Activated CD4-positive, CD25-positive, alpha-beta regulatory T cell treated with anti-CD3 and anti-CD28 coated beads, Interleukin-2, amount 50 U/mL, for 16 hours (primary cell): ENCODE measurements at regions not wholly inside any gene's neighbourhood (a gene's known extent, or its start where the extent isn't known, plus 50 kb on each side); places are given as distances from the start of the nearest gene placed in this dataset.
A peak's percentile ranks its signal among the peaks of the same experiment; 100 is the strongest.

Experiments used
- DNase-seq: peaks from one replicate; pipeline ENCODE4 v3.0.0-alpha.2; 2020; ENCODE audit warnings: low read depth, low spot score

DNA sequence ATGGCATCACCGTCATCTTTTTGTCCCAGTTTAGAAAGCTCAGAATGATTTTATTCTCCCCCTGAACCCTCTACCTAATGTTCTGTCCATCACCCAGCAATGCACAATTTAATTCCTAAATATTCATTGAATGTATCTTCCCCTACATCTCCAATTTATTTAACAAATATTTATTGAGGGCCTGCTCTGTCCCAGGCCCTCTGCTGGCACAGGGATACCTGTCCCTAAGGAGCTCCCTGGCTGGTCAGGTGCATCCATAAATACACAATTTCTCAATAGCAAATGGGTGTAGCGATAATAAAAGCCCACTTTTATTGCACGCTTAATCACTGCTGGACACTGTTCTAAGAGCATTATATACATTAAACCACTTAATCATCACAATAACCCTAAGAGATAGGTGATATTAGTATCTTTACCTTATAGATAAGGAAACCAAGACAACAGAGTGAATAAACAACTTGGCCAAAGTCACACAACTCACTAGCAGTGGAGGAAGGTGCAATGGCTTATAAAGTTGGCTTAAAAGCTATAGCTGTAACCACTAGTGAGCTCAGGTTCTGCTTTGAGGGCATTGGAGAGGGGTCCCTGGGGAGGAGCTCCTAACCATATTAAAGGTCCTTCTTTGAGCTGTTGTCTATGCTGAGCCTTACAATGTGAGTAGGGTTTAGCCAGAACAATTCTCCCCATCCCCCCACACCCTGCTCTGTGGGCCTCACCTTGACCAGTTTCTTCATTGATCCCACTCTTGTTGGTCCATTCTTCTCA is 126.3 kb upstream of the JUN start:
- DNase-seq: no peak

DNA sequence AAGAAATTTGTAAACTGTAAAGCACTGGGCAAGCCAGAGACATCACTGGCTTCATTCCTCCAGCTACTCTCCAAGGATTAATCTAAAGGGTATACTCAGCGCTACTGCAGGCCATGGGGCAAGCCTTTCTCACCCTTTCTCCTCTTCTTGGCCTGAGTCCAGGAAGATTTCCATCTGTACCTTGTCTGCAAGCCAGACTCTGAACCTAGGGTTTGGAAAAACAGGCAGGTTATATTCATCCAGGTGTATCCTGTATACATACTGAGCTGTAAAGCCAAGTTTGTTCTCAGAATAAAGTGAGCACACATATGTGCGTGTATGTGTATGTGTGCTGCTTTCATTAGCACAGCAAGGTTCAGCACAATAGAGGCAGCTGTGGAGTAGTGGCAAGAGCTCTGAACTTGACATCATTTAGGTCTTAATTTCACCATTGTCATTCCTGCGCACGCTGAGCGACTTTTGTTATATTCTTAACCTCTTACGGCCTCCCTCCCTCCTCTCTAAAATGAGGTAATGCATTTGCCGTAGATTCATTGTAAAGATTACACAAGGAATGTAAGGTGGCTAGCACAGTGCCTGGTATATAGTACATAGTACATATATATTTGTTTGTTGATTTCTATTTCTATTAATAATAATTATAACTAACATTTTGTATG is 128.1 kb upstream of the JUN start:
- no peak for DNase-seq

DNA sequence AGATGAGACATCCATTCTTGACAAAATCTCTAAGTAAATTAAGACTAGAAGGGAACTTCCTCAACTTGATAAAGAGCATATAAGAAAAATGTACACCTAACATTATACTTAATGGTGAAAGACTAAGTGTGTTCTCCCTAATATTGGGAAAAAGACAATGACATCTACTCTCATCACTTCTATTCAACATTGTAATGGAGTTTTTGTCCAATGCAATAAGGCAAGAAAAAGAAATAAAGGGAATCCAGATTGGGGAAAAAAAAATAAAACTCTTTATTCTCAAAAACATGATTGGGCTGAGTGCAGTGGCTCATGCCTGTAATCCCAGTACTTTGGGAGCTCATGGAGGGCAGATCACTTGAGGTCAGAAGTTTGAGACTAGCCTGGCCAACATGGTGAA is 131.1 kb upstream of the JUN start:
- no peak for DNase-seq

DNA sequence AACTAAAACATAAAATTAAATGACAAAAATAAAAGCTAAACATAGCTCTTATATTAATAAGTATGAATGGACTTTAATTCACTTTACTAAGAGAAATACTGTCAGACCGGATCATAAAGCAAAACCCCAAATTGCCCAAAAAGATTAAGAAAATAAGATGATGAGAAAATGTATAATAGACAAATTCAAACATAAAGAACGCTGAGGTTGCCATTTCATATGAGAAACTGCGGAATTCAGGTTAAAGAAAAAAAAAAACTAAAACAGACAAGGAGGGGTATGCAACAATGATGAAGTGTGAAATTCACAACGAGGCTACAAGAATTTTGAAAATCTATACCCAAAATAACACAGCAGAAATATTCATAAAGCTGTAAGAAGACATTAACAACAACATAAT is 133.6 kb upstream of the JUN start:
- DNase-seq: no peak

DNA sequence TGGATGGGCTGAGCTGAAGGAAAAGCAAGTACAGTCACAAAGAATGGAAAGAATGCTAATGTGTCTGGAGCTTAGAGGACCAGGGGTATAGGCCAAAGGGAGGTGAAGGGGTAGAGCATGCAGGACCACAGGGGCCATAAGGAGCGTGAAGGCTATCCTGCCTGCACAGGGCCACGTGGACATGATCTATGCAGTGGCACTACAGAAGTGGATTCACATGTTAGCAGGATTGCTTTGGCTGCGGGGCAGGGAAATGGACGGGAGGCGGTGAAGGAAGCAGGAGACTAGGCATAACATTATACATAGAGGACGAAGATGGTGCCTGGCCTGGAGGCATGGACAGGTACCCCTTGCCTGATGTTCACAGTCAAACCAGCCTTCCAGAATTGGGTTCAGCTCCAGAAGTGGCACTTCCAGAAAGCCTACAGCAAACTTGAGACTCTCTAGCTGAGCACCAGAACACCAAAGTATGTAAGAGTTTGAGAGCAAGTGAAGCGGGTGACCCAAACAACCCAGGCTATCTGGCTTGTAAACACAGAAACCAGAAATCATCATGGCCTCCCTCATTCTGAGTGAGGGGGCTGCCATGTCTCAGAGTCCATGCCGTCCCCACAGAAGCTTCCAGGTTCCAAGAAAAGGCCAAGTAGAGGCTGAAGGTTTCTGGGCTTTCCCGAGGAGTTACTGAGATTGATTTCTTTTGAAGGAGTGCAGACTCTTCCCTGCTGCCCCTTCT is 135.5 kb upstream of the JUN start:
- DNase-seq: no peak

DNA sequence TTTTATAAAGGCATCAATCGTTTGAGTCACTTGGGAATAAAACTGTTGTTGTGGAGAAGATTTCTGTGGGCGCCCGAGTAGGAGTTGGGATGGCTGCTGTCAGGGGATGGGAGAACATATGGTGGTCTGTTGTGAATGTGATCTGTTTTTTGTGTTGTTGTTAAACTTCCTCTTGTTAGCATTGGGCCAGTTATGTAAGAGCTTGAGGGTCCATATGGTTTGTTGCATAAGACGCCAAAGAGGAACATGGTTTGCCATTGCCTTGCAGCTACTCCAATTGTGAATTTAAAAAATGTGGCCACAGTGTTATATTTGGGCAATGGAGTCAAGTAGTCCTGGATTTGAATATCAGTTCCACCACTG is 136.1 kb upstream of the JUN start:
- no peak for DNase-seq

DNA sequence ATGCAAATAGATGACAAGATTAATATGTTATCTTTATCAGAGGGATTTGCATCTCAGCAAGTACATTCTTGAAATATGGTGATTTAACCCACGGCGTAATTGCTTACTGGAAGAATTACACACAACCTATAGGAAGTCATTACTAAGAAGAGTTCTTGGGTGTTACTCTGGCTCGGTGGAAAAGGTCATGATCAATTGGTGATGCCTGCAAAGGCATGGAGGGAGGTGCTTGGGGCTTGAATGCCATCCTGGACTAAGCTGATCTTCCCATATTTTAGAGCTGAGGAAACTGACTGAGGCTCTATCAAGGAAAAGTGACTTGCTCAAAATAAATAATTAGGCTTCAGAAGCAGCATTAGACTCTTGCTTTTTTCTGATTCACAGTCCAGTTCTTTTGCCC is 137.5 kb upstream of the JUN start:
- no peak for DNase-seq

DNA sequence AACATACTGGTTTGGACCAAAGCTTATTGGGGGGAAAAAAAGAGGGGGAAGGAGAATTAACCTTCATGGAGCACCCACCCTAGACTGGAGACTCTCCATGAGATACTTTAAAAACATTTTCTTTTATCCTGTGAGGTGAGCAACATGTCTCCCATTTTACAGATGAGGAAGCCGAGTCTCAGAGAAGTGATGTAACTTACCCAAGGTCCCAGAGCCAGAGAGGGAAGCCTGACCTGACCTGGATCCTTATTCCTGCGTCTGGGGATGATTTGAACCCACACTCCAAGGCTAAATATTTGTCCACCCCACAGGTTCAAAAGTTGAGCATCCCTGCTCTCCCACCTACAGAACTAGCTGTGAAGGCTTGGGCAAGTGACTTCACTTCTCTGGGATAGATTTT is 137.9 kb upstream of the JUN start:
- no peak for DNase-seq

DNA sequence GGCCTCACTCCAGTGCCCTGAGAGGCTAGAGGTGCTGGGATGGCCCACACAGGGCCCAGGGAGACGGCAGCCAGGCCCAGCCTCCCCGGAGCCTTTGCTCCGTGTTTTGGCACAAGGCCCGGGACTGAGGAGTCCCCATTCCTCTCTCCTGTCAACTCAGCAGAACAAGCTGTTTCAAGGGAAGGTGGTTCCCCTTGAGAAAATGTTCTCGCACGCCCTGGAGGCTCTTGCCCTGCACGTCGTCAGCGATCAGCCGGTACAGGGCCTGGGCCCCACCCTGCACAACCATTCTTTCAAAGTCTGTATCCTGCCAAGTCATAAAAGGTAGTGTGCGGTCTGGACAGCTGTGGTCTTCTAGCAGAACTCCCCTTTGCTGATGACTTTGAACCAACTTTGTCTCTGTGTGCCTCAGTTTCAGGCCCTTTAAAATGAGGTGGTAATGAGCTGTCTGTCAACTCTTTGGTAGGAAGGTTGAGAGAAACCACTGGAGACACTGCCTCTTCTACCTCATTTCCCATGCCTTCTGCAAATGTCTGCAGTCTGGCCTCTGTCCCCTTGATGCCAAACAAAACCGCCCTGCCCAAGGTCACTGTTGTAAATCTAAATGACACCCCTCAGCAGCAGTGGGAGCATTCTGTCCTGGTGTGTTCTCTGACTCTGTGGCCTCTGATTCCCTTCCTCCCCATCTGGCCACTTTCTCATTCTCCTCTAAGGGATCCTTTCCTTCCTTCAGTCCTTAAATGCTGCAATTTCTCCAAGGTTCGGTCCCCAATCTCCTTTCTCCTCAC is 138.6 kb upstream of the JUN start:
- DNase-seq: no peak

DNA sequence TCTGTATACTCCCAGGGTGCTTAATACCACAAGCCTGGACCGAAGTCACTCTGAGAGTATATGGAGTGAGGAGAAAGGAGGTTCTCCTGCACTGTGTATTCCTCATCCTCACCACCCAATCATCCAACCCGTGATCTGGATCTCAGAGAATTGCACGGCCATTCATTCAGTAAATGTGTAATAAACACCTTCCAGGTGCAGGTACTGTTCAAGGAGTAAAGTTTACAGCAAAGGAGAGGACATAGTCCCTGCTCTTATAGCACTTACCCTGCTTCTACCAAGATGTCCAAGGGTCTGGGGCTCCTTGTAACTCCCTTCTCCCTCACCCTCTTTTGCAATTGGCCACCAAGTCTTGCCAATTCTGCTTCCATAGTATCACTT is 139.2 kb upstream of the JUN start:
- no peak for DNase-seq

DNA sequence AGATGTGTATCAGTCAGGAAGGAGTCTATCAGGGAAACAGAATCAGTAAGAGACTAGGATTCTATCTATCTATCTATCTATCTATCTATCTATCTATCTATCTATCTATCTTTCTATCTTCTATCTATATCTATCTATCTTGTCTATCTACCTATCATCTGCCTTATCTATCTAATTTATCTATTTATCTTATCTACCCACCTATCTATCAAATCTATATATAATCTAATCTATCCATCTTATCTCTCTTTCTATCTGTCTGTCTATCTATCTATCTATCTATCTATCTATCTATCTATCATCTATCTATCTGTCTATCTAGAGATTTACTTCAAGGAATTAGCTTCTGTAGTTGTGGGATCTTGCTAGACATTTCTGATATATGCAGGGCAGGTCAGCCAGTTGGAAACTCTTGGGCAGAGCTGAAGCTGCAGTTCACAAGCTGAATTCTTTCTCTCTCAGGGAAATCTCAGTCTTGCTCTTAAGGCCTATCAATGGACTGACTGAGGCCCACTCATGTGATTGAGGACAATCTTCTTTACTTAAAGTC is 140.2 kb upstream of the JUN start:
- DNase-seq: no peak

DNA sequence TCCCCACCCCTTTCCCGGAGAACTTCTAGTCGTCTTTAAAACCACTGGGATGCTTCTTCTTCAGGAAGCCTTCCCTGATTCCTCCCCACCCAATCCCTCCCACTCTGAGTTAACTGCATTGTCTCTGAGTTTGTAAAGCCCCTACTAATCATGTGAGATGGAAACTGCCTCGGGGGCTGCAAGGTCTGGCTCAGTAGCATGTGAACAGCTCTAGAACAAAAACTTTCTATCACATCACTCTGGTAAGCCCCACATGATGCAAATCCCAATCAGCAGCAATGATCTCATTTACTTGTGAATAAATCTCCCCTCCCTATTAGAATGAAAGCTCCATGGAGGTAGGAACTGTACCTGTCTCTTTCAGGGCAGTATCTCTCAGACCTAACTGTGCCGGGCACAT is 141.0 kb upstream of the JUN start:
- DNase-seq: no peak

DNA sequence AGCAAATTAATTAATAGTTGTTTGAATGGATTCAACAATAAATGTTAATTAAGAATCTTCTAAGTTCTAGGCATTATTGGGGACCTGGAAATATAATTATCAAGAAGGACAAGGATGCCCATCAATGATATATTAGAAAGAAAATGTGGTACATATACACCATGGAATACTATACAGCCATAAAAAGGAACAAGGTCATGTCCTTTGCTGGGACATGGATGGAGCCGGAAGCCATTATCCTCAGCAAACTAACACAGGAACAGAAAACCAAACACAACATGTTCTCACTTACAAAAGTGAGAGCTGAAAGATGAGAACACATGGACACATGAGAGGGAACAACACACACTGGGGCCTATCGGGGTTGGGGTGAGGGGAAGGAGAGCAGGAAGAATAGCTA is 141.4 kb upstream of the JUN start:
- DNase-seq: no peak

DNA sequence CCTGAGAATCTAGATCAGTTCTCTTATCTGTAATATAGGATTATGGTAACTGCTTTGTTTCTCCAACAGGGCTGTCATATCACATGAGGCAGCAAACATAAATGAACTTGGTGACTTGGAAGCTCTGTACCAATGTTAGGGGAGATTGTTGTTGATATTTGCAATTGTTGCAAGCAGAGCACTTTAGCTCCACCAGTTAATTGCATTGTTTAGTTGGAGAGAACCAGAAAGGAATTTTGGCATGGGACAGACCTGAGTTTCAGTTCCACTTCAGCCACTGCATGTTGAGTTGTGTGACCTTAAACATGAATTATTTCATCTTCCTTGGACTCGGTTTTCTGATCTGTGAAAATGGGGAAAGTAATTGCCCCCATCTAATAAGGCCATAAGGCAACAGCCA is 142.3 kb upstream of the JUN start:
- no peak for DNase-seq

DNA sequence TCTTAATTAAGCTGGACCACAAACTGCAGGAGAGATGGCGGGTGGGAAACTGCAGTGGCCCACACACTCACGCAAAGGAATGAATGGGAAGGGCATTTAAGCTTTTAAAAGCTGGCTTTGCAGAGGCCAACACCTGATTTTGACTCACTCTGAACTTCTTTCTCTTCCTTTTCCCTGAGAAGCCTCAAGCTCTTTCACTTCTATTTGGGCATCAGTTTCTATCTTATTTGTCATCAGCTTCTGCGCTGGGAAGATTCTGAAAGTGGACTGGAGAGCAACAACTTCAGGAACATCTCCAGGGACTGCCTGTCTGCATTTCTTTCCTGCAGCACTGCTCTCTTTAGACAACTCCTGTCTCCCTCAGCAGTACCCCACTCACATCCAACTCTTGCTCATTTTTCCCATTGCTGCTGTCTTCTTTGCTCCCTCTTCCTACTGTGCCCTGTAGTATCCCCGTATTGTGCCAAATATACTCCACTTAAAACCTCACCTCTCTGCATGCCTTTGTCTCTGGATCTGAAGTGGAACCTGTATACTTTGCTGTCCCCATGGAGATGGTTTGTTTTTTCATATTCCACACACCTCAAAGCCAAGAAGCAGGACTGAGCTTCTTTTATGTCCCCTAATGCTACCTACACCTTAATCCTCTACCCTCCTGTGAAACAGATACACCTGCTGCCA is 143.3 kb upstream of the JUN start:
- DNase-seq: no peak

DNA sequence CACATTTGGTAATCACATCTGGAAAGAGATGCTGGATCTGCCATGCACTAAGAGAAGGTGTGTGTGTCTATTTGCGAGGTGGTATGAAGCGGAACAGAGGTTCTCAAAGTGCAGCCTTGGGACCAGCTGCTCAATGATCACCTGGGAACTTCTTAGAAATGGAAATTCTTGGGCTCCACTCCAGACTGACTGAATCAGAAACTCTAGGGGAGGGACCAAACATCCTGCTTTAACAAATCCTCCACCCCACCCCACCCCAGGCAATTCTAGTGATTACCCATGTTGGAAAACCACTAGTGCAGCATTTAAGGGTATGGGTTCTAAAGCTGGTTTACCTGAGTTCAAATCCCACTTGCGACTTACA is 143.9 kb upstream of the JUN start:
- no peak for DNase-seq

DNA sequence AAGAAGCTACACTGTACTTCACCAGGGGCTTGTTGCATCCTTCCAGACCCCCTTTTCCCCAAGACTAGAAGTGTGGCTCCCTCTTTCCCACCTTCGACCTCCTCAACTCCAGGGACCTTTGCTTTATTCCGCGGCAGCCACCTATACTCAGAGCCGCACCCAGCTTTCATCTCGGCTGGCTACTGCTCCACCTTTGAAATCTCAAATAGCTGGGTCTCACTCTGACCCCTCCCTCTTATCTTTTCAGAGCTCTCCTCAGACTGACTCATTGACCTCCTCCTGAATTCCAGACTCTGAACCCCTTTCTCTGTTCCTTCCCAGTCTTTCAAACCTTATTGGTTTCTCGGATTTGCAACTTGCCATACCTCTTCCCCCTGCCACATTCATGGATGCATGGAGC is 144.7 kb upstream of the JUN start:
- no peak for DNase-seq

DNA sequence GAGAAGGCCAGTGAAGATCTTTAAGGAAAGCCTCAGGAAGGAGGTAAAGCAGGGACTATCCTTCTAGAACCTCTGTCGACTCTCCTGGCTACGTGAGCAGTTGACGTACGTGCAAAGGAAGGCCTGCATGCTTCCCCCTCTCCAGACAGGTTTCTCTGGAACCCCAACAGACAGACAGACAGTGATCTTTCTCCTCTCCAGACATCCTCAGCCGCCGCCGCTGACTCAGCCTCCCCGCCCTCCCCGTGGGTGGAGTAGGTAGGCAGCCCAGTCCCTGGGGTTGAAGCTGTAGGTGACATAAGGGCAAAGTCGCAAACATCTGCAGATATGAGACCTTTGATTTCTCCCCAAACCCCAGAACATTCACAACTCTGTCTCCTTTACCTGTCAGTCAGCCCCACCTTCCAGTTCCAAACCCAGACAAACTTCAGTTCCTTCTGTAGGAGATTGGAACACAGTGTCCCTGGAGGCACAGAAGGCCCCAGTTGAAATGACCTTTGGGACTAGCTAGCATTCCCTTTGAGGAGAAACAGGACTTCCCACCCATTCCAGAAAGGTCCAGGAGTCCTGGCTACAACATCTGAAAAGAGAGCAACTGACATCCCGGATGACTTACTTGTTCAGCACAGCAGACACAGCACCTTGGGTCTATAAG is 146.0 kb upstream of the JUN start:
- DNase-seq: peak; percentile 14

DNA sequence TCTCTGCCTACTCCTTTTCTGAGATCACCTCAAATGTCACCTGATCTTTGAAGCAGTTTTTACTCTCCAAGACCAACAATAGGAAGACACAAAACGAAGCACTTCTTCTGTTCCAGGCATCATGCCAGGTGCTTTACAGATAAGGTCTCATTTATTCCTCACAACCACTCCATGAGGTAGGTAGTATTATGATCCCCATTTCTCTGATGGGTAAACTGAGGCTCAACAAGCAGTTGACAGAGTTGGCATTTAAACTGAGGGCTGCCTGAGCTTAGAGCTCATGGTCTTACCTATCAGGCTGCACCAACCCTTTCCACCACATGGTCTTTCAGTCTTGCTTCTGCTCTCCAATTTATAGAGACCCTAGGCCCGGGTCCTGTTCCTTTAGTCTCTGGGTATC is 147.2 kb upstream of the JUN start:
- no peak for DNase-seq

DNA sequence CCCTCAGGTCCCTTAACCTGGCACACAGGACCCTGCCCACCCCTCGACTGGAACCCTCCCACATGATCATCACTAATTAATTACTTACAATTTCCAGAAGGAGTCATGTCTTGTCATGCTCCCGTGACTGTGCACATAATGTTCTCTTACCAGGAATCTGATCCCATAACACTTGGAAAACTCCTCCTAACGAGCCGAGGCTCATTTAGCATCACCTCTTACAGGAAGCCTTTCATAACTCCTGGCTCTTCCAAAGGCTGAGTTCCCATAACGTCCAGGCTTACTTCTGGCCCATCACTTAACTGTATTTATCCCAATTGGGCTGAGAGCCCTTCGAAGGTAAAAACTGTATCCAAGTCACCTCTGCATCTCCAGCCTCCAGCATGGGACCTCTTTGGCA is 147.9 kb upstream of the JUN start:
- no peak for DNase-seq
